GM23338 (cell line): ENCODE measurements at regions not wholly inside any gene's neighbourhood (a gene's known extent, or its start where the extent isn't known, plus 50 kb on each side); places are given as distances from the start of the nearest gene placed in this dataset.

Source experiments
- CREB1 ChIP-seq: fragments of 250-450 bp; sonication (Bioruptor Pico); IDR thresholded peaks from 2 replicates; pipeline ENCODE4 v1.5.0; 2020; ENCODE audit warnings: low read depth, mild to moderate bottlenecking, moderate library complexity
- CTCF ChIP-seq, 2 experiments: fragments of 200-600 bp in 1 of 2; sonication (generic) in 1 of 2; conservative IDR thresholded peaks; 2 replicates each; pipeline versions ENCODE4 v1.5.1 to v1.6.1; 2016 to 2017; ENCODE audit warnings: antibody characterized with exemption in 2 of 2, low read depth in 2 of 2, mild to moderate bottlenecking in 2 of 2, moderate library complexity in 1 of 2
- EZH2 ChIP-seq: fragments of 200-600 bp; sonication (generic); IDR thresholded peaks from one replicate; pipeline ENCODE4 v1.8.0; 2017; ENCODE audit warnings: antibody characterized with exemption, mild to moderate bottlenecking, low read depth; ENCODE audit not compliant: unreplicated experiment
- EZH2phosphoT487 ChIP-seq: fragments of 200-600 bp; sonication (generic); IDR thresholded peaks from one replicate; pipeline ENCODE4 v1.8.1; 2018; ENCODE audit warnings: antibody characterized with exemption; ENCODE audit not compliant: unreplicated experiment
- JUNB ChIP-seq: IDR thresholded peaks from one replicate; pipeline ENCODE4 v1.6.1; 2016; ENCODE audit warnings: antibody characterized with exemption; ENCODE audit not compliant: unreplicated experiment
- POLR2AphosphoS5 ChIP-seq: IDR thresholded peaks from 2 replicates; pipeline ENCODE4 v1.6.1; 2016; ENCODE audit warnings: antibody characterized with exemption, low read depth
- REST ChIP-seq: IDR thresholded peaks from one replicate; pipeline ENCODE4 v1.6.1; 2018; ENCODE audit warnings: antibody characterized with exemption; ENCODE audit not compliant: unreplicated experiment

GRCh38 chr14:38357557-38357956, 101.7 kb upstream of the CLEC14A start:
- TF ChIP-seq CREB1 (CRISPR knock-in tag) (no peak), EZH2 (no peak), CTCF (conservative IDR thresholded peaks at IDR 0.05; ENCODE audit: low read depth in 2 of 2) (no peak), JUNB (no peak), POLR2AphosphoS5 (no peak), REST (no peak), EZH2phosphoT487 (no peak)
